ENCODE measurements at regions not wholly inside any gene's neighbourhood (a gene's known extent, or its start where the extent isn't known, plus 50 kb on each side); places are given as distances from the start of the nearest gene placed in this dataset.

DNA sequence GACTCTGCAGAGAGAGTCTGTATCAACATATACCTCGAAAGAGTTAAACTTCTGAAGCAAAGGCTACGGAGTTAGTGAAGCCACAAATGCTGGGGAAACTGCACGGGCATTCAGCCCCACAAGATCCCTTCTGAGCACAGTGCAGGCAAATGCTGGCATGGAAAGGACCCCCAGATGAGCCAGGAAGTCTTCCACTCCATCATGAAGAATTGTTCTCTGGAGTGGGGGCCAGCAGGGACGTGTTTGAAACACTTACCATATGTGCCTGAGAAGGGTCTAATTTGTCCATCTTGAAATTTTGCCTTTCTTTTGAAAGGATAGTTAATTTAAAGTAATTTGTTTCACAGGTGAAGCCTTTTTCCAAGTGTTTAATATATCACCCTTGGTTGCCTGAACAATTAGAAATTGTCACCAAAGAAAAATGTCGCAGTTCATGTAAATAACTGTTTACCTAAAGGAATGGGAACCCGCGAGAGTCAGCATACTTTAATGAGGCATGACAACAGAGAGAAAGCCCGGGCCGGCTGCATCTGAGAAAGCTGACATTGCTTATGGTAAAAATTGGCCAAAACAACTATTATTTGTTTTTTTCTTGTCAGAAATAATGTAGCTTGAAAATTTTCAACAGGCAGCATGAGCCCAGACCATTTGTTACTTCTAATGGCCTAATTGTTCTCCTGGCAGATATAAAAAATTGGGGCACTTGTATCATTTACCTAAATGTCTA lies 287.6 kb upstream of the MGMT start:
- no peaks in the 10 kb centered on the region for H4K20me1 ChIP-seq (ENCODE audit: insufficient read depth, low read length)
- CTCF ChIA-PET (ENCODE audit: low intra/inter-chr PET ratio, low total read pairs), result no interaction called here
- no TSS peak for BruUV-seq (replicated peaks)

More for the DNA sequence above, 287.6 kb upstream of the MGMT start:
- no peak for ATAC-seq
- DNase-seq (ENCODE audit: low spot score), result no peak
- 4% methylated on average over 8 of the region's 9 CpGs for WGBS (ENCODE audit: low lambda C conversion rate)
- Histone ChIP-seq H3K4me3 (replicated peaks in 1 of 3; ENCODE audit: insufficient read depth in 1 of 3, low read depth in 2 of 3, low read length in 3 of 3) (no peak overlapping the region), H3K4me2 (ENCODE audit: low read depth, low read length) (no peak overlapping the region), H3K4me1 (ENCODE audit: insufficient read depth, low read length) (no peaks in the 10 kb centered on the region), H2AFZ (ENCODE audit: low read length) (no peak overlapping the region), H3K9ac (ENCODE audit: insufficient read depth, low read depth, low read length) (no peak overlapping the region), H3K79me2 (ENCODE audit: insufficient read depth, low read length) (no peaks in the 10 kb centered on the region), H3K27me3 (ENCODE audit: control insufficient read depth in 1 of 2, insufficient read depth in 2 of 2, low read length in 2 of 2) (peaks cover 0 to 27% of the 10 kb centered on the region in 2 experiments; a peak in 4 of 5 replicates), H3K9me3 (ENCODE audit: low read length) (no peaks in the 10 kb centered on the region), H3K27ac (ENCODE audit: extremely low read length, insufficient read depth, low read length) (no peak overlapping the region), H3K36me3 (replicated peaks in 1 of 2; ENCODE audit: control insufficient read depth in 1 of 2, insufficient read depth in 2 of 2, low read length in 2 of 2) (no peaks in the 10 kb centered on the region)
- TF ChIP-seq ARNT2 (CRISPR knock-in tag; IDR thresholded peaks at IDR 0.05; ENCODE audit: low read depth) (no peak), SRF (IDR thresholded peaks at IDR 0.05; ENCODE audit: low read depth, low read length) (no peak), ZNF558 (CRISPR knock-in tag; IDR thresholded peaks at IDR 0.05; ENCODE audit: borderline replicate concordance) (no peak), SRSF9 (IDR thresholded peaks at IDR 0.05; ENCODE audit: borderline replicate concordance, insufficient read depth, low read depth, low read length, poor library complexity, severe bottlenecking) (no peak), MXD4 (CRISPR knock-in tag; IDR thresholded peaks at IDR 0.05) (no peak), RFXANK (CRISPR knock-in tag; IDR thresholded peaks at IDR 0.05) (no peak), SUZ12 (IDR thresholded peaks at IDR 0.05; ENCODE audit: low read depth, low read length) (no peak), SALL2 (CRISPR knock-in tag; IDR thresholded peaks at IDR 0.05) (no peak), ZNF777 (CRISPR knock-in tag; IDR thresholded peaks at IDR 0.05) (no peak), ZNF607 (CRISPR knock-in tag; IDR thresholded peaks at IDR 0.05; ENCODE audit: borderline replicate concordance) (no peak), ZNF224 (CRISPR knock-in tag; IDR thresholded peaks at IDR 0.05) (no peak)
- TF ChIP-seq, protein P1, sequence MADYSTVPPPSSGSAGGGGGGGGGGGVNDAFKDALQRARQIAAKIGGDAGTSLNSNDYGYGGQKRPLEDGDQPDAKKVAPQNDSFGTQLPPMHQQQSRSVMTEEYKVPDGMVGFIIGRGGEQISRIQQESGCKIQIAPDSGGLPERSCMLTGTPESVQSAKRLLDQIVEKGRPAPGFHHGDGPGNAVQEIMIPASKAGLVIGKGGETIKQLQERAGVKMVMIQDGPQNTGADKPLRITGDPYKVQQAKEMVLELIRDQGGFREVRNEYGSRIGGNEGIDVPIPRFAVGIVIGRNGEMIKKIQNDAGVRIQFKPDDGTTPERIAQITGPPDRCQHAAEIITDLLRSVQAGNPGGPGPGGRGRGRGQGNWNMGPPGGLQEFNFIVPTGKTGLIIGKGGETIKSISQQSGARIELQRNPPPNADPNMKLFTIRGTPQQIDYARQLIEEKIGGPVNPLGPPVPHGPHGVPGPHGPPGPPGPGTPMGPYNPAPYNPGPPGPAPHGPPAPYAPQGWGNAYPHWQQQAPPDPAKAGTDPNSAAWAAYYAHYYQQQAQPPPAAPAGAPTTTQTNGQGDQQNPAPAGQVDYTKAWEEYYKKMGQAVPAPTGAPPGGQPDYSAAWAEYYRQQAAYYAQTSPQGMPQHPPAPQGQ (CRISPR knock-in tag; IDR thresholded peaks at IDR 0.05; ENCODE audit: borderline replicate concordance), result no peak
- TF ChIP-seq, protein P2, sequence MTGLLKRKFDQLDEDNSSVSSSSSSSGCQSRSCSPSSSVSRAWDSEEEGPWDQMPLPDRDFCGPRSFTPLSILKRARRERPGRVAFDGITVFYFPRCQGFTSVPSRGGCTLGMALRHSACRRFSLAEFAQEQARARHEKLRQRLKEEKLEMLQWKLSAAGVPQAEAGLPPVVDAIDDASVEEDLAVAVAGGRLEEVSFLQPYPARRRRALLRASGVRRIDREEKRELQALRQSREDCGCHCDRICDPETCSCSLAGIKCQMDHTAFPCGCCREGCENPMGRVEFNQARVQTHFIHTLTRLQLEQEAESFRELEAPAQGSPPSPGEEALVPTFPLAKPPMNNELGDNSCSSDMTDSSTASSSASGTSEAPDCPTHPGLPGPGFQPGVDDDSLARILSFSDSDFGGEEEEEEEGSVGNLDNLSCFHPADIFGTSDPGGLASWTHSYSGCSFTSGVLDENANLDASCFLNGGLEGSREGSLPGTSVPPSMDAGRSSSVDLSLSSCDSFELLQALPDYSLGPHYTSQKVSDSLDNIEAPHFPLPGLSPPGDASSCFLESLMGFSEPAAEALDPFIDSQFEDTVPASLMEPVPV (CRISPR knock-in tag; IDR thresholded peaks at IDR 0.05), result no peak
- POLR2A ChIA-PET, result no interaction called here
- in situ Hi-C loops (cut with HindIII; ENCODE audit: extremely low pct_ligation_motif_present, low pct_unique_long_range_greater_than_20kb), result no loop called here
- intact Hi-C loops (cut with micrococcal nuclease; ENCODE audit: unreplicated experiment), result no loop called here
- FAIRE-seq, result no peak

All from HepG2 (cell line).